PC-3 (cell line): ENCODE measurements at regions not wholly inside any gene's neighbourhood (a gene's known extent, or its start where the extent isn't known, plus 50 kb on each side); places are given as distances from the start of the nearest gene placed in this dataset.

Source experiments
- EZH2 ChIP-seq: fragments of 300-600 bp; sonication (generic); IDR thresholded peaks from one replicate; pipeline ENCODE4 v1.6.1; 2017; ENCODE audit warnings: antibody characterized with exemption, mild to moderate bottlenecking, low read length; ENCODE audit not compliant: unreplicated experiment
- TF ChIP-seq, protein P1 (sequence below): fragments of 300-600 bp; sonication (generic); conservative IDR thresholded peaks from 2 replicates; pipeline ENCODE4 v1.5.1; 2017; ENCODE audit warnings: antibody characterized with exemption, low read depth, mild to moderate bottlenecking, low read length

DNA sequence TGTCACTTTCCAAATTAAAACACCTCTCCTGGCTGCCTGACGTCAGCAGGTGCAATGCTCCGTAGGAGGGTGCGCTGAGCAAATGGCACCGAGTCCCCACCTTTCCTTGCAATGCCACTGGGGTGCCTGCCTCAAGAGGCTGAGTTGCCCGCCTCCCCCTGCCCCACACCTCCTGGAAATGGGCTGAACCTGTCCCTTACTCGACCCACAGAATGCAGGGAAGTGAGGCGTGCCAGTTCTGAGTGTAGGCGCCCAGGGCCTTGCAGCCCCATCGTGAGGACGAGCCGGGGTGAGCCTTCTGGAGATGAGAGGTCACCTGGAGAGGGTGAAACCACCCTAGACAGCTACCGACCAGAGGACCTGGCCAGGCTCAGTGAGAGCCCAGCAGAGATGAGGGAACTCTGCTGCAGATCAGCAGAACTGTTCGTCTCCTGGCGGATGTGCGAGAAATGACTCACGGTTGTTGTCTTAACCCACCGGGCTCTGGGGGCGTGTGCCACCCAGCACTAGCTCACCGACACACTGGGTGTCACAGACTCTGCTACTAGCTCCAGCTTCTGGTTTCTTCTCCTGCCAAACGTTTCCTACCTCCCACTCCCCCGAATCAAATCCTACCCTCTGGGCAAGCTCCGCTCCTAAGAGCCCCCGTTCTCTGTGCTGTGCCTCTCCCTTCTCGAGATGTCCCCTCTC is 168.7 kb upstream of the HDAC4 start:
- TF ChIP-seq, protein P1, sequence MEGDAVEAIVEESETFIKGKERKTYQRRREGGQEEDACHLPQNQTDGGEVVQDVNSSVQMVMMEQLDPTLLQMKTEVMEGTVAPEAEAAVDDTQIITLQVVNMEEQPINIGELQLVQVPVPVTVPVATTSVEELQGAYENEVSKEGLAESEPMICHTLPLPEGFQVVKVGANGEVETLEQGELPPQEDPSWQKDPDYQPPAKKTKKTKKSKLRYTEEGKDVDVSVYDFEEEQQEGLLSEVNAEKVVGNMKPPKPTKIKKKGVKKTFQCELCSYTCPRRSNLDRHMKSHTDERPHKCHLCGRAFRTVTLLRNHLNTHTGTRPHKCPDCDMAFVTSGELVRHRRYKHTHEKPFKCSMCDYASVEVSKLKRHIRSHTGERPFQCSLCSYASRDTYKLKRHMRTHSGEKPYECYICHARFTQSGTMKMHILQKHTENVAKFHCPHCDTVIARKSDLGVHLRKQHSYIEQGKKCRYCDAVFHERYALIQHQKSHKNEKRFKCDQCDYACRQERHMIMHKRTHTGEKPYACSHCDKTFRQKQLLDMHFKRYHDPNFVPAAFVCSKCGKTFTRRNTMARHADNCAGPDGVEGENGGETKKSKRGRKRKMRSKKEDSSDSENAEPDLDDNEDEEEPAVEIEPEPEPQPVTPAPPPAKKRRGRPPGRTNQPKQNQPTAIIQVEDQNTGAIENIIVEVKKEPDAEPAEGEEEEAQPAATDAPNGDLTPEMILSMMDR, result no peak
- TF ChIP-seq EZH2, result no peak
